HG02623 (cell line): ENCODE measurements at regions not wholly inside any gene's neighbourhood (a gene's known extent, or its start where the extent isn't known, plus 50 kb on each side); places are given as distances from the start of the nearest gene placed in this dataset.

Experiments
- ATAC-seq: cut with Tn5 transposase; IDR thresholded peaks from one replicate; pipeline ENCODE4 v1.9.1; 2021; ENCODE audit warnings: moderate library complexity; ENCODE audit not compliant: unreplicated experiment

DNA sequence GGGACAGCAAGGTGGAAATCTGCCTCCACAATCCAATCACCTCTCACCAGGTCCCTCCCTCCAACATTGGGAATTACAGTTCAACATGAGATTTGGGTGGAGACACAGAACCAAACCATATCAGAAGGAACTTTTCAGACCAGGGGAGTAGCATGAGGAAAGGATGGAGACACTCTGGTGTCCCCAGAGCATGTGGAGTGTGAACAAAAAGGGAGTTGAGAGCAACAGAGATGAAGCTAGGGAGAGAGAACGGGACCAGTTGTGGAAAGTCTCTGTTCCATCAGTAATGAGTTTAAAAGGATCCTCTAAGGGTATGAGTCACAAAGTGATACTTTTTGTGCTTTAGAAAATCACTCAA, 382.0 kb downstream of the SFMBT2 start:
- no peak for ATAC-seq

DNA sequence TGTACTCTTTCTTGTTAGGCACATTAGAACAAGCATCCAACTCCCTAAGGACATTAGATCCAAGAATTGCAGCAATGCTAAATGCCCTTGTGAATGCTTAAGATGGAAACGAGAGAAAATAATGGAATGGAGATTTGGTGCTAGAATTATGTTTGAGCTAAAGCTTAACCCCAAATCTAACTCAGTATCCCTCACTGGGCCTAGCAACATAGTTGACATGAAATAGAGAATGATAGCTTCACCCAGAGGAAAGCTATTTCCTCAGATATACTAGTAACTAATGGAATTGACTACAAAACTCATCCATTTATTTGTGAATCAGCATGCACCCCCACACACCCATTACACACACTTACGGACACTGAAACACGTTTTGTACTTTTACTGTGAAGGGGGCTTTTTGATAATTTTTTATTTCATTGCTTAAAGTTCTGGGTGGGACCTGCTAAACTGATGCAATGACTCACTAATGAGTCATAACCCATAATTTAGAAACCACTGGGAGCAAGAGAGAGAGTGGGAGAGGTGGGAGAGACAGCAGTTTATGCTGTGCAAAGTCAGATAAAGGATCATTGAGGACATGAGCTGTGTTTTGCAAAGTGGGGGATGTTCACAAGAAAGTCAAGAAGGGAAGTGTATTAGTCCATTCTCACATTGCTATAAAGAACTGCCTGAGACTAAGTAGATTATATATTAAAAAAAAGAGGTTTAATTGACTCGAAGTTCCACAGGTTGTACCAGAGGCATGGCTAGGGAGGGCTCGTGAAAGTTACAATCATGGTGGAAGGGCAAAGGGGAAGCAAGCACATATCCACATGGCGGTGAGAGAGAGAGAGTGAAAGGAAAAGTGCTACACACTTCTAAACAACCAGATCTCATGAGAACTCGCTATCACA, 382.7 kb downstream of the SFMBT2 start:
- ATAC-seq = no peak

DNA sequence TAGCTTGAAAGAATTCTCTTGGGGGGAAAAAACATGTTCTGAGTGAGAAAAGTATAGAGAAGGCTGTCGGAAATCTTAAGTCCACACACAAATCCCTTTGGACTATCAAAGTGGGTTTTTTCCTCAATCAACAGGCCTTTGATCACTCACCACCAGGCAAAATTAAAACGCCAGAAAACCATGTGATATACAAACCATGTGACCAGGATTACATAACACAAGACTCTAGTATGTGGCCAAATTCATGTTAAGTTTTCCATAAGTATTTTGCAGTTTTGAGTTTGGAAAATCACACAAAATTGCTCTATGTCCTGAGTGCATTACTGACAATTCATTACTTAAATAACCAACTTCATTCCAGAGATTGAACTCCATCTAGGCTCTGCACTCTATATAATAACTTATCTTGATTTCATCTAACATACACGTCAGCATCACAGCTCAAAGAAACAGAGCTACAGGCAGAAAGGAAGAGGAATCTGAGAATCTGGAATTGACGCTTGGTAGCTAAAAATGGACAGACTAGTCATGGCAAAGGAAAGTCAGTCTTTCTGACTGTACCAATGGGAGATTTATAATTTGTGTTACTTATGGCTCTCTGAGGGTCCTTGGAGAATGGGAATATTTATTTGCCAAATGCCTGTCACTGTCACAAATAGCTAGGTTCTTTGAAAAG, 383.5 kb downstream of the SFMBT2 start:
- ATAC-seq = no peak

DNA sequence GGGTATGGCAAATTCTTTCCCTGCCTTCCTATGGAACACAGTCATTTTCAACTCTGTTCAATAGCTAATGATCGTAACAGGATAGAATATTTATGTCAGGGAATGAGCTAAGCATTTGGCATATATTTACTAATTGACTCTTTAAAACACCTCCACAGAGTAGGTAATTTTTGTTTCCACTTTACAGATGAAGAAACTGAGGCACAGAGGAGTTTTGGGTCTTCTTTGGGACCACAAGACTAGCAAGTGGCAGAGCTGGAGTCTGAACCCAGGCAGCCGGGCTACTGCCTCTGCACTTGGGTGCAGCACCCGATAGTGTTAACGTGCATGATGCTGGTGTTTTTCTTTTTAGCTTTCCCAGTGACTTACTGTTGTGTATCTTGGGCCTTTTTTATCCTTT, 384.0 kb downstream of the SFMBT2 start:
- ATAC-seq = no peak

DNA sequence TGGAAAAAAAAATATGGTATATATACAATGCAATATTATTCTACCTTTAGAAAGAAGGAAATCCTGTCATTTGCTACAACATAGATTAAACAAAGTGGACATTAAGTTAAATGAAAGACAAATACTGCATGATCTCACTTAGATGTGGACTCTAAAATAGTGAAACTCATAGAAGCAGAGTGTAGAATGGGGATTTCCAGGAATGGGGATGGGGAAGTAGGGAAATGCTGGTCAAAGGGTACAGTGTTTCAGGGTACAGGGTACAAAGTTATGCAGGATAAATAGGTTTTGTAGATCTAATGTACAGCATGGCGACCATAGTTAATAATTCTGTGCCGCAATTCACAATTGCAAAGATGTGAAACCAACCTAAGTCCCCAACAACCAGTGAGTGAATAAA, 385.5 kb downstream of the SFMBT2 start:
- no peak for ATAC-seq

DNA sequence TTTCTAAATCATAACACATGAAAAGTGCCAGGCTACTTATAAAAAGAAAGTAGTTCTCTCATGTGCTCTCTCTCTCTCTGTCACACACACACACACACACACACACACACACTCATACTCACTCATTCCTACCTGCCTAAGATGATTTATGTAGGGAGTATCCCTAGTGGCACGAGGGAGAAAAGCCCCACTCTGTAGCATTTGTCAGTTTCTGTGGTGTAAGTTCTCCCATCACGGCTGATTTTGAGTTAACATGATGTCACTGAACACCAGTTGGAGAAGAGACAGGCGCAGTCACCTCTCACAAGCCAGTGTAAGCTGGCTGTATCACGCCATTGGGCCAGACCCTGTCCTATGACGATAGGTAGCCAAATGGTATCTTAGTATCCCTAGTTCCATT, 395.4 kb downstream of the SFMBT2 start:
- ATAC-seq = no peak

DNA sequence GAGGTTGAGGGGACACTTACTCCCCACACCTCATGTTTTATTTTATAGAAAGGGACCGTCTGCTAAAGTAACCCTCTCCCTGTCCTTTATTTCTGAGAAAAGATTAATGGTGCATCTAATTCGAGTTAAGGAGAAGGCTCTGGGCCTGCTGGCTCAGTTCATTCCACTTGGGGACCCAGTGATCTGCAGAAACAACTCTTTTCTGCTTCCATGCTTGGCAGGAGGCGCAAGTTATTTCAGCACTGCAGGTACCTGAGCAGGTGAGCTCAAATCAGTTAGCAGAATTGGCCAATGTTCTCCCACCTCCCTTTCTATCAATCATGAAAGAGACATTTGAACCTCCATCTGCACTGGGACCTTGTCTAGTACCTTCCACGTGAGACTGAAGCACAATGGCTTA, 396.1 kb downstream of the SFMBT2 start:
- ATAC-seq = no peak

DNA sequence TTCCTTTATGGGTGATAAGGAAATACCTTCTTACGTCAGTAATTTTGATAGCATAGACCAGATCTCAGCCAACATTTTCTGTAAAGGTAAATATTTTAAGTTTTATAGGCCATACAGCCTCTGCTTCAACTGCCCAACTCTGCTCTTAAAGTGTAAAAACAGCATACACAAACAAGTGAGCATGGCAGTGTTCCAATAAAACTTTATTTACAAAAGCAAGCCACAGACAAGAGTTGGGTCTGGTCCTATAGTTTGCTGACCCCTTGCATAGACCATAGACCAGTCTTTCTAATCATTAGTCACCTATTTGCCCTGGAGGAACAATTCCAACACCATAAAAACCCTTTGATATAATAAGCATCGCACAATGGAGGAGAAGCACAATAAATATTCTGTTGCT, 398.8 kb downstream of the SFMBT2 start:
- ATAC-seq = no peak

DNA sequence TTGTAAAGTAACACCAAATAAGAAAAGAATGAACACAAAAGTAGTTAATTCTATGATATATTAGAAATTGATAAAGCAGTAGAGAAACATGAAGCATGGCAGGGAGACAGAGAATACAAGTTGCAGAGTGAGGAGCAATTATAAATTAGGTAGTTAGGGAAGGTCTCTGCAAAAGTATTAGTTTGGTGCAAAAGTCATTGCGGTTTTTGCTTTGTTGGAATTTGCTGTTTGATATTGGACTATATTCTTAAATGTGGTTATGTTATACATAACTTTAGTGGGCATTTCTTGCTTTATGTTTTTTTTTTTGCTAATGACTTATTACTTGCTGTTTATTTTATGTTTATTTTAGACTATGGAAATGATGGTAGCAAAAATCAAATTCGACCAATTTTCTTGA, 402.2 kb downstream of the SFMBT2 start:
- no peak for ATAC-seq

DNA sequence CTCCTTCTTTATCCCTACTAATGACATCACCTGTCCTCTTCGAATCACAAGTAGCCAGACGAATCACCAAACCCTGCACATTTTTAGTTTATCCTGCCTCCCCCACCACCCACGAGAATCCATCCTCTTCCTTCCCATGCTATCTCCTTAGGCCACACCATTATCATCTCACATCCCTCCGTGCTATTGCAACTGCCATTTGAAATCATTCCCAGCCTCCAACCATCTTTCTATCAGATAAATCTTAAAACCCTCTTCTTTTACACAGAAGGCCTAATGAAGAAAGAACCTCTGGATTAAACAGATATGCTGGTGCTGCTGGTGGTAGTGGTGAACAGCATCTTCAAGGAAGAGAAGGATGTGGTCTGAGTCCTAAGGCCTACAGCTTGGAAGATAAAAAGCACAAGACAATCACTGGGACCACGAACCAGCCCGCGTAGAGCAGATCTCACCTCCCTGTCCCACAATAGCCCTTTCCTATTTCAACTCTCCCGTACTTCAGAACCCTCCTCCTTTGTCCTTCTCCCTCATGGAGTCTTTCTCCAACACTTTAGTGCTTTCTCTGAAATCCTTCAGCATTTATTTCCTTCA, 403.1 kb downstream of the SFMBT2 start:
- ATAC-seq = no peak

DNA sequence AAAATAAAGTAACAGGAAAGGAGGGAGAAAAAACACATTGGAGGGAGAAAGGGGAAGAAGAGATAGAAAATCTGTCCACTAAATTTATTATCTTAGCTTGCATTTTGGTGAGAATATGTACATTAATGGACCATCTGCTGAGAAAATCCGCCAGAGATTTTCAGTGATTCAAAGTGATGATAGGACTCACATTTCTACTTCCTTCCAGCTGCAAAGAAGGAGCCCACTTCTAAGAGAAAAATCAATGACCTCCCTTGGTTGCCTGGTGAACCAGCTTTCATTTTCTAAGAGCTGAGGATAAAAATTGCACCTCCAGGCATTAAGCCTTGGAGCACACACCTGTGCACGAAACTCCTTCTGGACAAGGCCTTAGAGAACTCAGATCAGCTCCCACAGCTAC, 404.3 kb downstream of the SFMBT2 start:
- no peak for ATAC-seq

DNA sequence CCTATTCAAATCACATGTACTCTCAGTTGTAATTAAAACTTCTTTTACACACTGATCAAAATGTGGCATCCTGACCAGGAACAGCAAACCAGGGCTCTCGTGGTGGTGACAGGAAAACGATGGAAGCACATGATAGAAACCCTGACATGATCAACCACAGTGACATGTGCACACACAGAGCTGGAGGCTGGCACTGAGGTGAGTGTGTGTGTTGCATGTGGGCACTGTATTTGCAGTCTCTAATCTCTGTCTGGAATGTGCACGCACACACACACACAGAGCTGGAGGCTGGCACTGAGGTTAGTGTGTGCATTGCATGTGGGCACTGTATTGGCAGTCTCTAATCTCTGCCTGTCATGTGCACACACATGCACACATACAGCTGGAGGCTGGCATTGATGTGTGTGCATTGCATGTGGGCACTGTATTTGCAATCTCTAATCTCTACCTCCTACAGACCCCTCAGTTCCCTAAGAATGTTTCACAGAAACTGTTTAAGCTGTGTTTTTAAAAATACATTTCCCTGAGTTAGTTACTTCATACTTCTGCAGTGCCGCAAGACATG, 406.9 kb downstream of the SFMBT2 start:
- ATAC-seq = no peak

DNA sequence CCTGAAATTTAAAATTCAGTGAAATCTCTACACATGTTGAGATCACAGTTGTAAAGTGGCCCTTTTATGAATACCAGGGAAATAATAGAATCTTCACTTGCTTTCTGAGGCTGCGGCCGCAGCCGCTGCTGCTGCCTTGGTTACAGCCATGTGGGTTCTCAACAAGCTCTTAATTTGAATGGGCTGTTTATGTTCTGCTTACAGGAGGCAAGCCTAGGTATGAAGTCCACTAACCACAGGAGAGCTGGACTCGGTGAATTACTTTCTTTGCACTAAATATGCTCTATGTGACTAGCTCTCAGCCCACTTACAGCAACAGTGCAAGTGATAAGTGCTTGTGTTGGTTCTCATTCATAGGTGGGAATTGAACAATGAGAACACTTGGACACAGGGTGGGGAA, 410.8 kb downstream of the SFMBT2 start:
- no peak for ATAC-seq

DNA sequence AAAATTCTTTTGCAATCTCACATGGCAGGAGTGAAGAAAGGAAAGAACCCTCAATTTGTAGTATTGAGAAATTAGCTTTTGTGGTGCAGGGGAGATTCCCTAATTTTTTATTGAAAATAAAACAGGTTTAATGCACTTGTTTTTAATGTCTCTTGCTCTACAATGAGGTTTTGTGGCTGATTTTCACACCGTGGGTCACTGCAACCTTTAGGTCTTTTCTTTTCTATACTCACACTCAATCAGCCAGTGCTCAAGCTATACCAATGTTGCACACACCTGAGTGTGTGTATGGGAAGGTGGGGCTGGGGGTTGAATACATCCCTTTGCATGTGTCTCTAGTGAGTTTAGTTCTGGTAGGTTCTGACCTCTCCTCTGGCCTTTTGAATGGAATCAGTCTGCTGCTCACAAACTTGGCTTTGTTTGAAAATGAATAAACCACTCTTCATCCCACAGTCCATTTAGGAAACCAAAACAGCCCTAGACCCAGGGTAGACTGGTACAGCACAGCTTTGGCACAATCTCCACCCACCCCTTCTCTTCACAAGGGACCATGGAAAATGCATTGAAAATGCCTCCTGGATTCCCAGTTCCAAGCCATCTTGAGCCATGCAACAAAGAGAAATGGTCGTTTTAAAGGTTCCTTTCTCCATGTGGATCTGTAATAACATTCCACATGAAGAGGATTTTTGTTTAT, 411.5 kb downstream of the SFMBT2 start:
- no peak for ATAC-seq

DNA sequence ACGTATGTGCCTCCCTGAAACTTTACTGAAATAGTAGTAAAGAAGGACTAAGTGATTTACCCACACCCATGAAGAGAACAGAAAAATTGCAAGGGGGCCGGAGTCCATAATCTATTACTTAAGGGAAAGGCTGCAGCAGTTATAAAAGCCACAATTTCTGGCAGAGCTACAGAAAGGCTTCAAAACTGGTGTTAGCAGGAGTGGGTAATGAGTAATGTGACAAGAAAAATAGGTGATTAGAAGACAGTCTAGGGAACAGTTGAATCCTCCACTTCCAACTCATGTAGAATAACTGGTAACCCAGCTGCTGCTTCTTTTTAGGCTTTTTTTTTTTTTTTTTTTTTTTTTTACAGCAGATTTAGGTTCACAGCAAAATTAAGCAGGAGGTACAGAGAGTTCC, 413.3 kb downstream of the SFMBT2 start:
- ATAC-seq = no peak

DNA sequence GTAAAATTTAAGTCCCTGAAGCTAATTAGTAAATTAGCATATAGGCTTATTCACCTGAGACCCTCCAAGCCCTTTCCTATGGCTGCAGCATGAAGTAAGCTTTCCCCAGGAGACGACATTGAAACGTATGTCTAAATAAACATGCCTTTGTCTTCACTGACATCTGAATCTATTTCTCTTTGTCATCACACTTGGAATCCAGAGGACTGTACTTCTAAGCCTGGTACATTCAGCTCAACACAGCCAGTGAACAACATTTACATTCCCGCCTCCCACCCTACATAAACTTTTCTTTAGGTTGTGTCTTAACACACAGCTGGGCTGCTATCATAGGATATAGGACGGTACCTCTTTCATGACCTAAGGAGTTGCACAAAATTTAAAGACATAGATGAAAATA, 414.4 kb downstream of the SFMBT2 start:
- ATAC-seq = no peak

DNA sequence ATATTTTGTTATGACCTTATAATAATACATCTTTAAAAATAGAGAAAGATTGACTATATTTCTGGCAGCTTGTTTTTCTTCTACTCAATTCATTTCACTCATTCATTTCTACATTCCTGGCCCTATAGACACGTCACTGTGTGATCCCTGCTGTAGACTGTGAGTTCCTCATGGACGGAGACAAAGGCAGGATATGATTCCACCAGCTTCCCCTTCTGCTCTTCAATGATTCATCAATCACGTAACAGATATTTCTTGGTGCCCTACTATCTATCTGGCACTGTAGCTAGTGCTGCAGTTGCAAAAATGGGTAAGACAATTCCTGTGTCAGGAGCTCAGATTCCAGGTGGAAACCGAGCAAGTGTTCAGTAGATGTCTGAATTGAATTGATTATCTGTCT, 415.0 kb downstream of the SFMBT2 start:
- ATAC-seq = no peak

DNA sequence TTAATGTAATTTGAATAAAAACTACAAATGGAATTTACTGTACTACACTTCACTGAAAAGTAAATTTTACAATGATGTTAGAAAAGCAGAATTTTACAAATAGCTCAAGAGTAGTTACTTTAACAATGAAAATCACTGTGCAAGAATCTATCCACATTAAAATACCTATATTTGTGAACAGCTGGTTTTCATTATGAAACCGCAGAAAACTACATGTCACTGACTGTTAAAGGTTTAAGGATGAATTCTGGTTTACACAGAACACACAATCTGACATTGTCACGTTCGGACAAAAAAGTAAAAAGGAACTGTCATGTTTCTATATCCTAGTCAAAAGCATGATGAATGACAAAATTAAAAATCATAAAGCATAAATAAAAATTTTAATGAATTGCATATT, 415.3 kb upstream of the PRKCQ start:
- ATAC-seq = no peak

DNA sequence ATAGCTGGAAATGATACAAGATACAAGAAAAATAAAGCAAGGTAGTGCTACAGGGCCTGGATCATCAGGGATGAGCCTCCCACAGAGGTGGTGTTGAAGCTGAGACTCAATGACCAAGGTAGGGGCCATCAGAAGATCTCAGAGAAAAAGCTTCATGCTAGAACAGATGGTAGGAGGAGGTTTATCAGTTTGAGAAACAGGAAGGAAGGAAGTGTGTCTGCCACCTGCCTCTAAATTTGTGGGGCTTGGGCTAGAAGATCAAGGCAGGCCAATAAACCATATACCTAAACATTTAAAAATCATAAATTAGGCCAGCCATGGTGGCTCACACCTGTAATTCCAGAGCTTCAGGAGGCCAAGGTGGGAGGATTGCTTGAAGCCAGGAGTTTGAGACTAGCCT, 410.8 kb upstream of the PRKCQ start:
- ATAC-seq = no peak

DNA sequence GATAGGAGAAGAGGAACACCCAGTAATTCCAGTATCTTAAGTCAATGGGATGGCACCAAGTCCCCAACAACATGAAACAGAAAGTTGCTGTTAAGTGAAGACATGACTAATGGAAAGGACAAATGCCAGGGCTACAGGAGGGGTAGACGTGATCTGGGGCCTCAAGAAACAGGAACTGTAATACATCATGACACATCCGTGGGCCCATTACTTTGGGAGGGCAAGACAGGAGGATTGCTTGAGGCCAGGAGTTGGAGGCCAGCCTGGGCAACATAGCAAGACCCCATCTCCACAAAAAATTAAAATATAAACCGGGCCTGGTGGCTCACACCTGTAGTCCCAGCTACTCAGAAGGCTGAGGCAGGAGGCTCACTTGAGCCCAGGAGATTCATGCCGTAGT, 408.6 kb upstream of the PRKCQ start:
- ATAC-seq = no peak

DNA sequence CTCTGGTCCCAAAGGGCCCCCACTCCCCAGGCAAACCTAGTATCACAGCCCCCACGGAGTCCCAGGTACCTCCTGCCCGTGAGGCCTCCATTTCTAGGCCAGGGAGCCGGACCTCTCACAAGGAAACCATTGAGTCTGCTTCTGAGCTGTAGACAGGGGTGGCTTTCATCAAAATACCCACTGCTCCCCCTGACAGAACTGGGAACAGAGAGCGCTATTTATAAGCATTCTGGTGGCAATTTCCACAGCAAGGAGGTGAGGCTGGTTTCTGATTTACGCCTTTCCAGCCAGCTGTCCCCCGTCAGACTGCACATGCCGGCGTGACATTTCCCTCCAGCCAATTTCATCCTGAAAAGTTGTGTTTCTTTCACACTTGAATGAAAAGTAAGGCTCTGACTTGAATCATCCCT, 407.5 kb upstream of the PRKCQ start:
- no peak for ATAC-seq
